ENCODE measurements at regions not wholly inside any gene's neighbourhood (a gene's known extent, or its start where the extent isn't known, plus 50 kb on each side); places are given as distances from the start of the nearest gene placed in this dataset.

DNA sequence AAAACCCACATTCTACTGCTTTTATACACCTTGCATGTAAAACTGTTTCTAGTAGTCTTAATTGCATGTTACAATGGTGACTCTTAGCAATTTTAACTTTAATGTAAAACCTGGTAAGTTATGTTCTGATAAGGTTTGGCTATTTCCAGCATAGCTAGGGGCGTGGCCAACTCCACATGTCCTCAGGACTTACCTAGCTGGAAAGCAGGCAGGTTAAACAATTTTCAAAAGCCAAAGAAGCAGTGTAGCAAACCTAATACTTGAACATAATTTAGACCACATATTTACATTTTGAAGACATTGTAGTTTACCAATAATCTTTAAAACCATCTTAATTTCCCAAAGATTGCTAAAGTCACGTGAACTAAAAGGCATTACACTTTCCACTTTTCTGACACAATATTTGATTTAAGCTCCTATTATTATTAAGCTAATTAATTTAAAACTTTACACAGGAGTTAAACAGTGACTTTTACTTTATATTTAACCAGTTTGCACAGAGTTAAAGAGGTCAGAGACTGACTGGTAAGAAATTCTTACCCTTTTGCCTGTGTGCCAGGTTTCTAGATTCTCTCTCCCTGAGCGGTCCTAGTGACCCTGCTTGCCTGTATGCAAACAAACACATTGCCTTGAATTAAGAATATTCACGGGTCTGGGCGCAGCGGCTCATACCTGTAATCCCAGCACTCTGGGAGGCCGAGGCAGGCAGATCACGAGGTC, 88.2 kb downstream of the GLUD2 start:
- Histone ChIP-seq H3K27ac (ENCODE audit: low read length) (no peak overlapping the region), H3K36me3 (ENCODE audit: control insufficient read depth, insufficient read depth, low read length) (no peaks in the 10 kb centered on the region), H3K27me3 (ENCODE audit: control insufficient read depth, insufficient read depth, low read length) (no peaks in the 10 kb centered on the region), H3K4me1 (ENCODE audit: control insufficient read depth, insufficient read depth, low read length) (no peaks in the 10 kb centered on the region), H3K9me3 (ENCODE audit: control insufficient read depth, low read depth, low read length) (no peaks in the 10 kb centered on the region), H3K4me3 (ENCODE audit: low read length) (no peak overlapping the region)
- WGBS (ENCODE audit: insufficient coverage, low lambda C conversion rate) = 100% methylated on average over 1 of the region's 8 CpGs
- no peak for DNase-seq

DNA sequence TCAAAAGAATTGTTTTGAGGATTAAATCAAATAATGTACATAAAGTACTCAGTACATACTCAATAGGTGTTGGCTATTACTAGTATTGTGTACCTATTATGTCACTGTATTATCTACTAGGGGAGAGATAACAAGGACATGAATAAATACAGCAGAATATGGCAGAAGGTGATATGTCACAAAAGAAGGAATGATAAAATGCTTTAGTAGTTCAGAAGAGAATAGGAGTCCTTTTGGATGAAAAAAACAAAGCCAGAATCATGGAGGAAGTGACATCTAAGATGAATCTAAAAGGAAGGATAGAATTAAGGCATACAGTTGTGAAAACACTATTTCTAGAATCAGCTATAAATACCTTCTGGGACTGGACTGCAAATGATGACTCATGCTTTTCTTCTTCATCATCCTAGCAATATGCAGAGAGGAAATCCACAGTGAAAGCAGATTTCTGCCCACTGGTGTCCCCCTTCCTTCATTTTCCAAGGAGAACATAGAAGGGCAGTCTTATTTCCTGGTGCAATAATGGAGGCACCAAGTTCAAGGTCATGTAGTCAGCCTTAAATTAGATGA, 98.7 kb downstream of the GLUD2 start:
- Histone ChIP-seq H3K9me3 (ENCODE audit: control insufficient read depth, low read depth, low read length) (no peaks in the 10 kb centered on the region), H3K27me3 (ENCODE audit: control insufficient read depth, insufficient read depth, low read length) (no peaks in the 10 kb centered on the region), H3K4me3 (ENCODE audit: low read length) (no peak overlapping the region), H3K4me1 (ENCODE audit: control insufficient read depth, insufficient read depth, low read length) (no peaks in the 10 kb centered on the region), H3K36me3 (ENCODE audit: control insufficient read depth, insufficient read depth, low read length) (no peaks in the 10 kb centered on the region), H3K27ac (ENCODE audit: low read length) (no peak overlapping the region)
- DNase-seq = no peak

DNA sequence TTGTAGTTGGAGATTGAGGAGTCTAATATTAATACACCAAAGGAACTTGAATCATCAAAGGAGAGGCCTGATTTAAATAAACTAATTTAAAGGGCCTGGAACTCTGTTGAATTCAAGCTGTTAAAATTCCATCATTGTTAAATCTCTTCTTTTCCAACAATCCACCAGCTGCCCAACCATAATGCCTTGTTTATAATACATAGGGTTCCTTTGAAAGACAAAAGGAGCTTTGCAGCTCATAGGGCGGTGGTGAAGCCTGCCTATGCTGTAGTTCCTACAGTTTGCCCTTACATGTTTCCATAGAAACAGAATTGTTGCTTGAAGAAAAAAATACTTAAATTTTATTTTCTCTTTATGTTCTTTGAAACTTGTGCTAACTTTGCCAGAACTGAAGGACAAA, 102.8 kb downstream of the GLUD2 start:
- H3K27ac ChIP-seq (ENCODE audit: low read length) = no peak overlapping the region
- H3K4me3 ChIP-seq (ENCODE audit: low read length) = no peak overlapping the region
- WGBS (ENCODE audit: insufficient coverage, low lambda C conversion rate) = no CpG with 5 or more reads among the region's 1 CpG
- no peaks in the 10 kb centered on the region for H3K27me3 ChIP-seq (ENCODE audit: control insufficient read depth, insufficient read depth, low read length)
- H3K4me1 ChIP-seq (ENCODE audit: control insufficient read depth, insufficient read depth, low read length) = no peaks in the 10 kb centered on the region
- H3K9me3 ChIP-seq (ENCODE audit: control insufficient read depth, low read depth, low read length) = no peaks in the 10 kb centered on the region
- no peak for DNase-seq
- H3K36me3 ChIP-seq (ENCODE audit: control insufficient read depth, insufficient read depth, low read length) = no peaks in the 10 kb centered on the region

DNA sequence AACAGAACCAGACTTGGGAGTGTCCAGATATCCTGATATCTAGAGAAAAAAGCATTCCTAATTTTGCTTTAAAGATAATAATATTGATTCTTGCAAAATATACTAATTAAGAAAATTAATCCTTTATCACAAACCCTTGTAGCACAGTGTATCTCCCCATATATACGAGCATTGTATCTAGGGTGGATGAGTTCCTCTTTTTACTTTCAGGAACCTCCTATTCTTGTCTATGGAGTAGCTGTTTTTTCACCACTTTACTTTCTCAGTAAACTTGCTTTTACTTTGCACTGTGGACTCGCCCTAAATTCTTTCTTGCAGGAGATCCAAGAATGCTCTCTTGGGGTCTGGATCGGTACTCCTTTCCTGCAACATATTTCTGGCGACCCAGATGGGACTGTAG, 103.9 kb downstream of the GLUD2 start:
- no peak overlapping the region for H3K4me3 ChIP-seq (ENCODE audit: low read length)
- no peak overlapping the region for H3K27ac ChIP-seq (ENCODE audit: low read length)
- no peaks in the 10 kb centered on the region for H3K36me3 ChIP-seq (ENCODE audit: control insufficient read depth, insufficient read depth, low read length)
- WGBS (ENCODE audit: insufficient coverage, low lambda C conversion rate) = no CpG with 5 or more reads among the region's 4 CpGs
- no peaks in the 10 kb centered on the region for H3K9me3 ChIP-seq (ENCODE audit: control insufficient read depth, low read depth, low read length)
- DNase-seq = no peak
- H3K4me1 ChIP-seq (ENCODE audit: control insufficient read depth, insufficient read depth, low read length) = no peaks in the 10 kb centered on the region
- no peaks in the 10 kb centered on the region for H3K27me3 ChIP-seq (ENCODE audit: control insufficient read depth, insufficient read depth, low read length)

DNA sequence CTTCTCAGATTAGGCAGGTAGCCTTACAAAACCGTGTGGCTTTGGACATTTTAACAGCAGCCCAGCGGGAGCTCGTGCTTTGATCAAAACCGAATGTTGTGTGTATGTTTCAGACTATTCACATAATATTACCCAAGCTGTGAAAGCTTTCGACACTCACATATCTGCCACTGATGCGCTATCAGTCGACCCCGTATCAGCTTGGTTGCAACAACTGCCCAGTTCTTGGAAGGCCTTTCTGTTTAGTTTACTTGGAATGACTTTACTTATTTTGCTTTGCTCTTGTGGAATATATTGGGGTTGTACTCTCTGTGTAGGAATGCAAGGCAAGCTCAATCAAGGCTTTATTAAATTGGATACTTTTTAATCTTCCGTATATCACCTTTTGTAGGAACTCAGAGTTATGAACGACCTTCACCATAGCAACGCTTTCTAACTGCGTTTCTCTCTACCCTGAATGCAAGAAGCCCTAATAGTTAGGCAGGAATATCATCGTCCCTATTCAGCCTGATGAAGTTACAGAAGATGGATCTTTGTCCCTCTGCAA, 107.5 kb downstream of the GLUD2 start:
- H3K4me1 ChIP-seq (ENCODE audit: control insufficient read depth, insufficient read depth, low read length) = no peaks in the 10 kb centered on the region
- H3K36me3 ChIP-seq (ENCODE audit: control insufficient read depth, insufficient read depth, low read length) = no peaks in the 10 kb centered on the region
- H3K4me3 ChIP-seq (ENCODE audit: low read length) = no peak overlapping the region
- H3K9me3 ChIP-seq (ENCODE audit: control insufficient read depth, low read depth, low read length) = no peaks in the 10 kb centered on the region
- H3K27me3 ChIP-seq (ENCODE audit: control insufficient read depth, insufficient read depth, low read length) = no peaks in the 10 kb centered on the region
- H3K27ac ChIP-seq (ENCODE audit: low read length) = no peak overlapping the region
- WGBS (ENCODE audit: insufficient coverage, low lambda C conversion rate) = no CpG with 5 or more reads among the region's 13 CpGs
- DNase-seq = no peak

DNA sequence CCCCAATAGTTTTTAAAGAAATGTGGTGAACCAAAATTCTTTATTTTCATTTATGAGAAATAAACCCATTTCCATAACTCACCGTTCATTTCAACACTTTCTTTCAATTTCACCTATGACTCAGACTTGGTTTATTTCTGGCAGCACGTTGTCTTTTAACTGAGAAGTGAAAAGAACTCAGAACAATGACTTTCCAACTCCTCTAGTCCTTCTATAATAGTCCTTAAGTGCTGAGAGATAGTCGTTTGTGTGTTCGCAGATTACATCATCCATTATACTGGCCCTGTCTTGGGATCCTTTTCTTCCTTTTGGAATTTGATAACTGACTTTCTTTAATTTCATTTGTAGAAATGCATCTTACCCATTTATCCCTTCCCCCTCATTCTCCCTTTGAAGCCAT, 113.6 kb downstream of the GLUD2 start:
- no peaks in the 10 kb centered on the region for H3K4me1 ChIP-seq (ENCODE audit: control insufficient read depth, insufficient read depth, low read length)
- H3K4me3 ChIP-seq (ENCODE audit: low read length) = no peak overlapping the region
- H3K9me3 ChIP-seq (ENCODE audit: control insufficient read depth, low read depth, low read length) = no peaks in the 10 kb centered on the region
- no peak overlapping the region for H3K27ac ChIP-seq (ENCODE audit: low read length)
- 0% methylated on average over 1 of the region's 4 CpGs for WGBS (ENCODE audit: insufficient coverage, low lambda C conversion rate)
- no peaks in the 10 kb centered on the region for H3K36me3 ChIP-seq (ENCODE audit: control insufficient read depth, insufficient read depth, low read length)
- DNase-seq = no peak
- no peaks in the 10 kb centered on the region for H3K27me3 ChIP-seq (ENCODE audit: control insufficient read depth, insufficient read depth, low read length)

DNA sequence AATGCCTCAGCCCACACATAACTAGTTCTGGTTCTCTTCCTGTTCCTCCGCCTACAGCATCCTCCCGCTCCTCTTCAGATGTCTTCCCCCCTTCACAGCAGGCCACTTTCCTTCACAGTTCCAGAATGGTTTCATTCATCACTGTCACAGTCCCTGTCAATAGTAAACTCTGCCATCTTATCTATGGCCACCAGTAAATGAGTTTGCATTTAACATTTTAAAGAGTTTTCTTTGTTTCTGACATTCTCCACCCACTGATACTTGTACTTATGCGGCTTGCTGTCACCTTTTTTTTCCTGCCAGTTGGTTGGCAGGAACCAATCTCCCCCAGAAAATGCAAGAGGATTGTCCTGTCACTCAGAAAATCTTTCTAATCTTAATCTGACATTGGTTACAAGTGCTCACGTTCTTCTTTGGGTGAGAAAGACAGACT, 114.1 kb downstream of the GLUD2 start:
- H3K27ac ChIP-seq (ENCODE audit: low read length) = no peak overlapping the region
- H3K4me1 ChIP-seq (ENCODE audit: control insufficient read depth, insufficient read depth, low read length) = no peaks in the 10 kb centered on the region
- no peak overlapping the region for H3K4me3 ChIP-seq (ENCODE audit: low read length)
- no peaks in the 10 kb centered on the region for H3K36me3 ChIP-seq (ENCODE audit: control insufficient read depth, insufficient read depth, low read length)
- no peak for DNase-seq
- no peaks in the 10 kb centered on the region for H3K27me3 ChIP-seq (ENCODE audit: control insufficient read depth, insufficient read depth, low read length)
- no peaks in the 10 kb centered on the region for H3K9me3 ChIP-seq (ENCODE audit: control insufficient read depth, low read depth, low read length)
- no CpG with 5 or more reads among the region's 4 CpGs for WGBS (ENCODE audit: insufficient coverage, low lambda C conversion rate)

DNA sequence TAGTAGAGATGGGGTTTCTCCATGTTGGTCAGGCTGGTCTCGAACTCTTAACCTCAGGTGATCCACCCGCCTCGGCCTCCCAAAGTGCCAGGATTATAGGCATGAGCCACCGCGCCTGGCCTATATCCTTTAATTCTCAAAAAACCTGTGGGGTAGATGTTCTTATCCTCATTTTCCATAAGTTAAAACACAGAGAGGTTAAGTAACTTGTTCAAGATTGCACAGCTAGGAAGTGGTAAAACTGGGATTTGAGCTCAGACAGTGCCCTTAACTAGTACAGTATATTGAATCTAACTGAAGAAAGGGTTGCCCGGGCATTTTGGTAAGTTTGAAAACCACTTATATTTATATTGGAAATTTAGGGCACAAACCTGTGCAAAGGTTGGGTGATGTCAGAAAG, 116.0 kb downstream of the GLUD2 start:
- Histone ChIP-seq H3K4me3 (ENCODE audit: low read length) (no peak overlapping the region), H3K27ac (ENCODE audit: low read length) (no peak overlapping the region), H3K4me1 (ENCODE audit: control insufficient read depth, insufficient read depth, low read length) (no peaks in the 10 kb centered on the region), H3K9me3 (ENCODE audit: control insufficient read depth, low read depth, low read length) (no peaks in the 10 kb centered on the region), H3K36me3 (ENCODE audit: control insufficient read depth, insufficient read depth, low read length) (no peaks in the 10 kb centered on the region), H3K27me3 (ENCODE audit: control insufficient read depth, insufficient read depth, low read length) (no peaks in the 10 kb centered on the region)
- no peak for DNase-seq
- WGBS (ENCODE audit: insufficient coverage, low lambda C conversion rate) = no CpG with 5 or more reads among the region's 6 CpGs

DNA sequence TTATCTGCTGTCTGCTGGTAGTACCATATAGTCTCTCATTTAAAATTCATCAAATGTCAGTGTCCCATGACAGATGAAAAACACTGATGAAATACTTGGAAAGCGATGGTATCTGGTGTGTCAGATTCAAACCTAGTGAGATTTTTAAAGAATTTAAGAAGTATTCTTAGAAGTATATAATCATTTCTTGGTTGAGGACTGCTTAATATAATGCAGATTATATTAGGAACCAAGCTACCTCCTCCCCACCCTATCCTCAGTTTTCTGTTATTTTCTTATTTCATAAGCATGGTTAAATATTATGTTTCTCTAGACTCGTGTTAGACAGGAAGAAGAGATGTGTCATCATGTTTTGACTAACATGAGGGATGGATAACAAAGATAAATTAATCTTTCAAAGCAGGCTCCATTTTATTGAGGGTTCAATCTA, 118.5 kb downstream of the GLUD2 start:
- H3K27ac ChIP-seq (ENCODE audit: low read length) = no peak overlapping the region

DNA sequence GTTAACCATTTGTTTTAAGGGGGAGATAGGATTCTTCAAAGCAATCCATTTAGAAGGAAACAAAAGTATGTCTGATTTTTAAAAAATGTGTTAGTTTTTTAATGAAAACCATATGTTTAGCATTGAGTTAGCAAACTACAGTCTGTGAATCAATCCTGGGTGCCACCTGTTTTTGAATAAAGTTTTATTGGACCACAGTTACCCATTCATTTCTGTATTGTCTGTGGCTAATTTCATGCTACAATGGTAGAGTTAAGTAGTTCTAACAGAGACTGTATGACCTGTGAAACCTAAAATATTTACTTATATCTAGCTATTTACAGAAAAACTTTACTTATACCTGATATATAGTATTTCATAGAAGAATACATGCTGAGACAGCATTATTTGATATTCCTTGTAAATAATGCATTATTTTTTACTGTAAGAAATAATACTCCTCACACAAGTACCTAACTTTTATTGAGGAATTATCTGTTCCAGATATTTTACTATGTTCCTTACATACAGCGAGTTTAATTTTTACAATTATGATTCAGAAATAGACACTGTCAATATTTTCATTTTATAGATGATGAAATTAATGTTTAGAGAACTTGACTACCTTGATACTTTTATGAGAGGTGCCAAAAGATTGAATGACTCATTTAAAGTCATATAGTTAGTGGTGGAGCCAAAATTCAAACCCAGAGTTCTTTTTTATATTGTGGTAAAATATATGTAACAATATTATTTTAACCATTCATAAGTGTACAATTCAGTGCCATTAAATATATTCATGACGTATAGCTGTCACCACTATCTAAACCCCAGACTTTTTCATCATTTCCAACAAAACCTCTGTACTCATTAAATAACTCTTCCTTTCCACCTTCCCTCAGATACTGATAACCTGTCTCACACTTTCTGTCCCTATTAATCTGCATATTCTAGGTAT, 122.0 kb downstream of the GLUD2 start:
- no peaks in the 10 kb centered on the region for H3K4me1 ChIP-seq (ENCODE audit: control insufficient read depth, insufficient read depth, low read length)
- no peak overlapping the region for H3K4me3 ChIP-seq (ENCODE audit: low read length)
- WGBS (ENCODE audit: insufficient coverage, low lambda C conversion rate) = no CpG with 5 or more reads among the region's 2 CpGs
- H3K27ac ChIP-seq (ENCODE audit: low read length) = no peak overlapping the region
- H3K27me3 ChIP-seq (ENCODE audit: control insufficient read depth, insufficient read depth, low read length) = no peaks in the 10 kb centered on the region
- DNase-seq = no peak
- no peaks in the 10 kb centered on the region for H3K36me3 ChIP-seq (ENCODE audit: control insufficient read depth, insufficient read depth, low read length)
- H3K9me3 ChIP-seq (ENCODE audit: control insufficient read depth, low read depth, low read length) = no peaks in the 10 kb centered on the region

More for the DNA sequence above, 118.5 kb downstream of the GLUD2 start:
- DNase-seq = no peak
- H3K36me3 ChIP-seq (ENCODE audit: control insufficient read depth, insufficient read depth, low read length) = no peaks in the 10 kb centered on the region
- no peaks in the 10 kb centered on the region for H3K27me3 ChIP-seq (ENCODE audit: control insufficient read depth, insufficient read depth, low read length)
- H3K4me3 ChIP-seq (ENCODE audit: low read length) = no peak overlapping the region
- 70% methylated on average over 2 of the region's 2 CpGs for WGBS (ENCODE audit: insufficient coverage, low lambda C conversion rate)
- no peaks in the 10 kb centered on the region for H3K4me1 ChIP-seq (ENCODE audit: control insufficient read depth, insufficient read depth, low read length)
- H3K9me3 ChIP-seq (ENCODE audit: control insufficient read depth, low read depth, low read length) = no peaks in the 10 kb centered on the region

All from large intestine (tissue), 3 donors.